ENCODE measurements at regions not wholly inside any gene's neighbourhood (a gene's known extent, or its start where the extent isn't known, plus 50 kb on each side); places are given as distances from the start of the nearest gene placed in this dataset.

GRCh38 chr9:103700195-103700962, 393.7 kb upstream of the SMC2 start:
- intact Hi-C loops (cut with DNase I) = no loop called here
- no peaks in the 10 kb centered on the region for H3K4me1 ChIP-seq
- no peak for DNase-seq
- no peaks in the 10 kb centered on the region for H3K27me3 ChIP-seq
- ATAC-seq = no peak
- TF ChIP-seq CTCF (IDR thresholded peaks at IDR 0.05) = no peak
- no peak overlapping the region for H3K4me3 ChIP-seq
- no peaks in the 10 kb centered on the region for H3K9me3 ChIP-seq
- H3K36me3 ChIP-seq = no peaks in the 10 kb centered on the region
- no peak overlapping the region for H3K27ac ChIP-seq

GRCh38 chr9:103702572-103702971, 391.5 kb upstream of the SMC2 start:
- Histone ChIP-seq H3K4me1 (no peaks in the 10 kb centered on the region), H3K27ac (no peak overlapping the region), H3K4me3 (no peak overlapping the region), H3K36me3 (no peaks in the 10 kb centered on the region), H3K27me3 (no peaks in the 10 kb centered on the region), H3K9me3 (peaks cover 0 to 3% of the 10 kb centered on the region in 2 donors)
- no peak for DNase-seq
- no peak for TF ChIP-seq CTCF (IDR thresholded peaks at IDR 0.05)
- ATAC-seq = no peak
- intact Hi-C loops (cut with DNase I) = no loop called here

- H3K27me3 ChIP-seq = no peaks in the 10 kb centered on the region
- H3K4me1 ChIP-seq = no peaks in the 10 kb centered on the region
- no peak overlapping the region for H3K27ac ChIP-seq
- TF ChIP-seq CTCF (IDR thresholded peaks at IDR 0.05) = no peak
- peaks cover 0 to 16% of the 10 kb centered on the region in 2 donors for H3K9me3 ChIP-seq
- DNase-seq (no peak), ATAC-seq (no peak)
- H3K36me3 ChIP-seq = no peaks in the 10 kb centered on the region
- intact Hi-C loops (cut with DNase I) = no loop called here
- H3K4me3 ChIP-seq = no peak overlapping the region
Measured at GRCh38 chr9:103707181-103707580, 386.9 kb upstream of the SMC2 start.

- H3K4me3 ChIP-seq = no peak overlapping the region
- no peak overlapping the region for H3K27ac ChIP-seq
- H3K9me3 ChIP-seq = peaks cover 0 to 18% of the 10 kb centered on the region in 2 donors
- no peaks in the 10 kb centered on the region for H3K36me3 ChIP-seq
- intact Hi-C loops (cut with DNase I) = no loop called here
- no peak for ATAC-seq
- no peak for TF ChIP-seq CTCF (IDR thresholded peaks at IDR 0.05)
- H3K27me3 ChIP-seq = no peaks in the 10 kb centered on the region
- H3K4me1 ChIP-seq = no peaks in the 10 kb centered on the region
- DNase-seq = no peak
Measured at GRCh38 chr9:103709366-103709765, 384.7 kb upstream of the SMC2 start.

- intact Hi-C loops (cut with DNase I) = no loop called here
- H3K27ac ChIP-seq = no peak overlapping the region
- DNase-seq (no peak), ATAC-seq (no peak)
- H3K4me3 ChIP-seq = no peak overlapping the region
- TF ChIP-seq CTCF (IDR thresholded peaks at IDR 0.05) = no peak
- H3K36me3 ChIP-seq = no peaks in the 10 kb centered on the region
- H3K27me3 ChIP-seq = no peaks in the 10 kb centered on the region
- no peaks in the 10 kb centered on the region for H3K4me1 ChIP-seq
- peaks cover 0 to 19% of the 10 kb centered on the region in 2 donors for H3K9me3 ChIP-seq
Measured at GRCh38 chr9:103713631-103714030, 380.5 kb upstream of the SMC2 start.
